ENCODE measurements at regions not wholly inside any gene's neighbourhood (a gene's known extent, or its start where the extent isn't known, plus 50 kb on each side); places are given as distances from the start of the nearest gene placed in this dataset.

DNA sequence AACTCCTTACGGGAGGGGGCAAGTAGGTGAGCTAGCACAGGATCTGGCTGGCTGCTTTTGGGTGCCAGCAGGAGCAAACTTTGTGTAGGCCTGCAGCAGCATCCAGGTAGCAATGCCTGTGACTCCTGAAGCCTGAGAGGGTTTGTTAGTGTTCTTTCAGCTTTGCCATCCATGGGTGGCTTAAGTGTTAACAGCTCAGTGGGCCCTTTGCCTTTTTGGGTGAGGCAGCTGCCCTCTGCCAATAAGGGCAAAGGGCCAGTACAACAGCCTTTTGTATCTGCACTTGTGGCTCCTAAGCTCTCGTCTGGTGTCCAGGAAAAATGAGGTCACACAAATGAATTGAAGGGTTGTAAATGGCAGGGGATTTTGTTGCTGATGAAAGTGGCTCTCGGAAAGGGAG lies 359.0 kb upstream of the CHRM2 start:
- intact Hi-C loops (cut with DNase I; ENCODE audit: low total_unique reads) = no loop called here
- Histone ChIP-seq H3K27ac (no peak overlapping the region), H3K9me3 (no peaks in the 10 kb centered on the region), H3K4me1 (no peaks in the 10 kb centered on the region), H3K27me3 (no peaks in the 10 kb centered on the region), H3K36me3 (no peaks in the 10 kb centered on the region), H3K4me3 (no peak overlapping the region)
- DNase-seq (no peak), ATAC-seq (no peak)
- TF ChIP-seq, protein P1, sequence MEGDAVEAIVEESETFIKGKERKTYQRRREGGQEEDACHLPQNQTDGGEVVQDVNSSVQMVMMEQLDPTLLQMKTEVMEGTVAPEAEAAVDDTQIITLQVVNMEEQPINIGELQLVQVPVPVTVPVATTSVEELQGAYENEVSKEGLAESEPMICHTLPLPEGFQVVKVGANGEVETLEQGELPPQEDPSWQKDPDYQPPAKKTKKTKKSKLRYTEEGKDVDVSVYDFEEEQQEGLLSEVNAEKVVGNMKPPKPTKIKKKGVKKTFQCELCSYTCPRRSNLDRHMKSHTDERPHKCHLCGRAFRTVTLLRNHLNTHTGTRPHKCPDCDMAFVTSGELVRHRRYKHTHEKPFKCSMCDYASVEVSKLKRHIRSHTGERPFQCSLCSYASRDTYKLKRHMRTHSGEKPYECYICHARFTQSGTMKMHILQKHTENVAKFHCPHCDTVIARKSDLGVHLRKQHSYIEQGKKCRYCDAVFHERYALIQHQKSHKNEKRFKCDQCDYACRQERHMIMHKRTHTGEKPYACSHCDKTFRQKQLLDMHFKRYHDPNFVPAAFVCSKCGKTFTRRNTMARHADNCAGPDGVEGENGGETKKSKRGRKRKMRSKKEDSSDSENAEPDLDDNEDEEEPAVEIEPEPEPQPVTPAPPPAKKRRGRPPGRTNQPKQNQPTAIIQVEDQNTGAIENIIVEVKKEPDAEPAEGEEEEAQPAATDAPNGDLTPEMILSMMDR (IDR thresholded peaks at IDR 0.05 in 4 of 5, conservative IDR thresholded peaks at IDR 0.05 in 1 of 5) = no peak
- TF ChIP-seq POLR2A (IDR thresholded peaks at IDR 0.05) = no peak
- in situ Hi-C loops (cut with MboI; ENCODE audit: low sequenced_read_pairs in 4 of 4) = no loop called here

DNA sequence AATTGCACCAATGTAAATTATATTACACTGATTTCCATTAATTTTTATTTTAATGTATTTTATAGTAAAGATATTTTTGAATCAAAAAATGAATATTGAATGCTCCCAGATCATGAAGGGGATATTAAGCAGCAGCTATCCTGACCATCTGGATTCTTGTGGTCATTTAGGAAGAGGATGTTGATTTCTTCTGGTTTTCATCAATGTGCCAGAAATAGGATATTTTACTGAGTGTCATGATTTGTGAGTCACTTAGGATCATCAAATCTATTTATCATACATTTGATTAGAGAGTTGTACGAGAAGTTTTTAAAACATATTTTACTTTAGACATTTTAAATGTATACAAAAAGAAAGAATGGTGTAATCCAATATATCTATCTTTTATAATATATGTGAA lies 366.3 kb upstream of the CHRM2 start:
- no peaks in the 10 kb centered on the region for H3K27me3 ChIP-seq
- ATAC-seq (no peak), DNase-seq (no peak)
- TF ChIP-seq POLR2A (IDR thresholded peaks at IDR 0.05) = no peak
- TF ChIP-seq, protein P1 (IDR thresholded peaks at IDR 0.05 in 4 of 5, conservative IDR thresholded peaks at IDR 0.05 in 1 of 5) = no peak
- H3K4me3 ChIP-seq = no peak overlapping the region
- no peaks in the 10 kb centered on the region for H3K4me1 ChIP-seq
- H3K27ac ChIP-seq = no peak overlapping the region
- in situ Hi-C loops (cut with MboI; ENCODE audit: low sequenced_read_pairs in 4 of 4) (no loop called here), intact Hi-C loops (cut with DNase I; ENCODE audit: low total_unique reads) (no loop called here)
- H3K9me3 ChIP-seq = no peaks in the 10 kb centered on the region
- H3K36me3 ChIP-seq = no peaks in the 10 kb centered on the region

DNA sequence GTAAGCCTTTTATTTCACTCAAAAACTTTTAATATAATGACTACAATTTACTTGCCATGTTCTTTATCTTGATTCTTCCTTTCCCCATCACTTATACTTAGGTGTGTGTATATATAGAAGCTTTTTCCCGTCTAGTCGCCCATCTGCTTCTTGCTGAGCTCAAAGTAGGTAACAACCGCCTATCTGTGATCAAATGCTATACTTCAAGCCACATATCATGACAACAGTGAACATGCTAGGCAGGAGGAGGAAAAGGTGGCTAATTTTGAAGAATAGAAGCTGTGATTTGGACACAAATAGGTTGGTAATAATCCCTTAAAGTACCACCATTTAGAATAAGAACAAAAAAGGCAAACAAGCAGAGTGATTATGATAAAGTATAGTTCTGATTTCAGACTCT lies 367.3 kb upstream of the CHRM2 start:
- no peak for ATAC-seq
- no peaks in the 10 kb centered on the region for H3K4me1 ChIP-seq
- TF ChIP-seq, protein P1 (IDR thresholded peaks at IDR 0.05 in 4 of 5, conservative IDR thresholded peaks at IDR 0.05 in 1 of 5) = no peak
- TF ChIP-seq POLR2A (IDR thresholded peaks at IDR 0.05) = no peak
- H3K4me3 ChIP-seq = no peak overlapping the region
- no peak for DNase-seq
- H3K36me3 ChIP-seq = no peaks in the 10 kb centered on the region
- in situ Hi-C loops (cut with MboI; ENCODE audit: low sequenced_read_pairs in 4 of 4) (no loop called here), intact Hi-C loops (cut with DNase I; ENCODE audit: low total_unique reads) (no loop called here)
- no peaks in the 10 kb centered on the region for H3K27me3 ChIP-seq
- H3K27ac ChIP-seq = no peak overlapping the region
- no peaks in the 10 kb centered on the region for H3K9me3 ChIP-seq

DNA sequence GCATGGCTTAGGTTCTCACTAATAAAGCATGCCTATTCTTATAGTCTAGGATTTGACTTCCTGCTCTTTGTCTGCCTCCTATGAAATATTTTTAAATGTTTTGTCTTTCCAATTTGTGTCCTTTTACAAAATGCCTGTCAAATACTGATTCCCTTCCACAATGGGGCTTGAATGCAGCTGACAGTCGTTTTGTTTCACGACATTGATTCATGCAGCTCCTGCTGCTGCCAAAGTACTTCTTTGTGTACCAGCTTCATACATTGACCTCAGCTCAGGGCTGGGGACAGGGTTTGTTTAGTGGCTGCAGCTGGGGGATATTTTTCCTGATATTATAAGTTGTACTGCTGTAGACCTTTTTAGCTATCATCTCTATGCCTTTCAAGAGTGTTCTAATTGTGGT lies 371.9 kb upstream of the CHRM2 start:
- no peaks in the 10 kb centered on the region for H3K9me3 ChIP-seq
- H3K4me3 ChIP-seq = no peak overlapping the region
- ATAC-seq (no peak), DNase-seq (no peak)
- intact Hi-C loops (cut with DNase I; ENCODE audit: low total_unique reads) = no loop called here
- no peaks in the 10 kb centered on the region for H3K4me1 ChIP-seq
- no peaks in the 10 kb centered on the region for H3K27me3 ChIP-seq
- no peak overlapping the region for H3K27ac ChIP-seq
- TF ChIP-seq POLR2A (IDR thresholded peaks at IDR 0.05) = no peak
- TF ChIP-seq, protein P1 (IDR thresholded peaks at IDR 0.05 in 4 of 5, conservative IDR thresholded peaks at IDR 0.05 in 1 of 5) = no peak
- in situ Hi-C loops (cut with MboI; ENCODE audit: low sequenced_read_pairs in 4 of 4) = no loop called here
- H3K36me3 ChIP-seq = no peaks in the 10 kb centered on the region

DNA sequence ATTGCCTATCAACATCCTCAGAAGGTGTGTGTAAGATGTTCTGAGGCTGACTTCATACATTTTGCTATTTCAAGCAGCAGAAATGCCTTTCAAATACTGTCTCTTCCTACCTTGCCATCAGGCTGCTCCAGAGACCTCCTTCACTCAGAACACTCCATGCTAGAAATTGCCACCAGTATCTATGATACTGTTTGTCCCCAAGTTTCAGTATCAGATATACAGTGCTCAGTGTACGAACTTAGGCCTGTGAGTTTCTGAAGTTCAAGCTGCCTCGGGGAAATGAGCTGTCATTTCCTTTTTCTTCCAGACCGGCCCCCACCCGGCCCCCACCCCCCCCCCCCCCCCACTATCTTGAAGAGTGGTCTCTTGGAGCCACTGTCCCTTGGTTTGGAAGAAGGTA lies 373.4 kb upstream of the CHRM2 start:
- H3K9me3 ChIP-seq = no peaks in the 10 kb centered on the region
- H3K4me3 ChIP-seq = no peak overlapping the region
- H3K36me3 ChIP-seq = no peaks in the 10 kb centered on the region
- TF ChIP-seq, protein P1 (IDR thresholded peaks at IDR 0.05 in 4 of 5, conservative IDR thresholded peaks at IDR 0.05 in 1 of 5) = no peak
- TF ChIP-seq POLR2A (IDR thresholded peaks at IDR 0.05) = no peak
- DNase-seq (no peak), ATAC-seq (no peak)
- no peaks in the 10 kb centered on the region for H3K27me3 ChIP-seq
- H3K4me1 ChIP-seq = no peaks in the 10 kb centered on the region
- no peak overlapping the region for H3K27ac ChIP-seq
- in situ Hi-C loops (cut with MboI; ENCODE audit: low sequenced_read_pairs in 4 of 4) (no loop called here), intact Hi-C loops (cut with DNase I; ENCODE audit: low total_unique reads) (no loop called here)

Measured in gastrocnemius medialis (tissue), 4 donors.